Small intestine (tissue), 7 donors: ENCODE measurements at regions not wholly inside any gene's neighbourhood (a gene's known extent, or its start where the extent isn't known, plus 50 kb on each side); places are given as distances from the start of the nearest gene placed in this dataset.
"Not testable (repeated sequence)": the region's sequence is repeated elsewhere in the genome, so short reads cannot be mapped to it uniquely, and the experiment has no call there.

ENCODE experiments used
- DNase-seq, 2 donors: peaks; one replicate each; pipeline versions ENCODE4 v3.0.0 to v3.0.0-alpha.2; 2013
- FAIRE-seq: peaks from 2 replicates; lab custom pipeline; 2012; peaks lifted over from hg19 to GRCh38; lab: Jason Lieb, UNC
- H3K27ac ChIP-seq, 3 donors: one replicate each; pipeline ENCODE4 v1.5.1; 2013; ENCODE audit warnings: low read length in 2 of 3, mild to moderate bottlenecking in 2 of 3, control low read depth in 1 of 3, inconsistent platforms in 1 of 3, low read depth in 1 of 3, moderate library complexity in 1 of 3
- H3K27me3 ChIP-seq, 3 donors: one replicate each; pipeline ENCODE4 v1.6.1; 2013; ENCODE audit warnings: low read length in 3 of 3, inconsistent platforms in 1 of 3; ENCODE audit not compliant: control insufficient read depth in 3 of 3, insufficient read depth in 3 of 3
- H3K36me3 ChIP-seq, 3 donors: one replicate each; pipeline ENCODE4 v1.6.1; 2013; ENCODE audit warnings: low read length in 3 of 3, inconsistent platforms in 1 of 3, low read depth in 1 of 3, mild to moderate bottlenecking in 1 of 3, moderate library complexity in 1 of 3; ENCODE audit not compliant: control insufficient read depth in 3 of 3, insufficient read depth in 2 of 3
- H3K4me1 ChIP-seq, 3 donors: one replicate each; pipeline ENCODE4 v1.6.1; 2013; ENCODE audit warnings: low read length in 2 of 3, inconsistent platforms in 1 of 3, low read depth in 1 of 3, mild to moderate bottlenecking in 1 of 3, moderate library complexity in 1 of 3; ENCODE audit not compliant: control insufficient read depth in 3 of 3, insufficient read depth in 2 of 3
- H3K4me3 ChIP-seq, 3 donors: one replicate each; pipeline ENCODE4 v1.5.1; 2013; ENCODE audit warnings: low read length in 3 of 3, control low read depth in 1 of 3, inconsistent platforms in 1 of 3, low read depth in 1 of 3, mild to moderate bottlenecking in 1 of 3, moderate library complexity in 1 of 3
- H3K9me3 ChIP-seq, 2 donors: one replicate each; pipeline ENCODE4 v1.6.1; 2013; ENCODE audit warnings: low read depth in 1 of 2, low read length in 1 of 2; ENCODE audit not compliant: control insufficient read depth in 2 of 2, insufficient read depth in 1 of 2
- WGBS, 3 donors: extraction: QIAGEN DNeasy Blood & Tissue Kit; methylation state at CpG; one replicate each; pipeline ENCODE4 v1.1.7; 2013; 5-methylcytosine and 5-hydroxymethylcytosine counted together
- donor health status: healthy with polysubstance abuse.
- donor health status: control.
- donor health status: control.
- donor health status: Bipolar disorder and iron deficiency.
- donor health status: healthy.

DNA sequence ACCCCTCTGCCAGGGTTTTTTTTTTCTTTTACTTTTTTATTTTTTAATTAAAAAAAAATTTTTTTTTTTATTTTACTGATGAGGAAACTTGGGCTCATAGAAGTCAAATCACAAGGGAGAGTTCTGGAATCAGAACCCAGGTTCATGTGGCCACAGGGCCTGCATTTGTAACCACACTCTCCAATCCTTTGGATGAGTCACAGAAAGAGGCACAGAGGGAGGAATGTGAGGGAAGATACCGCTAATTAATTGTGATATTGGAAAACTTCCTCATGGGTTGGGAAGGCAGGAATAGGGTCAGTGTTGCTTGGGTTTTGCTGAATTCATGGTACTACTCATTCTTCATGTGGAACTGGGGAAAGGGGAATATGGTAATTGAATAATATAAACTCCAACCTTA, 132.9 kb upstream of the SLC6A11 start:
- no peak for FAIRE-seq
- WGBS, 3 donors: 0% methylated on average over 1 of the region's 1 CpG

DNA sequence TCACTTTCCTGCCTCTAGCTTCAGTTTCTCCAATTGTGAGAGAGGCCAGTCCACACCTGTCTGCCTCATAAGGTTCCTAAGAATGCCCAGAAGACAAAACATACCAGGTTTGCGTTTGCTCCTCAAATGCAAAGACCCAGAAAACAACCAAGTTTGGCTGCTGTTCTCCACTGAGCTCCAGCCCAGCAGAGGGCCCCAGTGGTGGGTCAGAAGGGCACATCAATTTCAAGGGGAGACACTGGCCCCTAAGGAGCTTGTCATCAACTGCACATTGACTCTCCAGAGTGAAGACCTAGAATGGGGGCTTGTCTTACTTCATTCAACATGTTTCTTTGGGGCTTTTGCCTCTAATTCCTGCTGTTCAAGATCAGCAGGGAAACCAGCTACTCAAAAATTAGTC, 127.9 kb upstream of the SLC6A11 start:
- H3K4me3 ChIP-seq: no peak overlapping the region
- no peaks in the 10 kb centered on the region for H3K9me3 ChIP-seq
- DNase-seq (no peak), FAIRE-seq (no peak)
- H3K27me3 ChIP-seq: peaks cover 0 to 2% (median 2%) of the 10 kb centered on the region in 3 donors
- H3K4me1 ChIP-seq: no peaks in the 10 kb centered on the region
- H3K27ac ChIP-seq: no peak overlapping the region
- no peaks in the 10 kb centered on the region for H3K36me3 ChIP-seq
- WGBS, 3 donors: 57 to 62% (median 57%) methylated on average over 1 of the region's 1 CpG

More for the DNA sequence above, 132.9 kb upstream of the SLC6A11 start:
- H3K4me1 ChIP-seq: no peaks in the 10 kb centered on the region
- H3K36me3 ChIP-seq: no peaks in the 10 kb centered on the region
- H3K27me3 ChIP-seq: peaks cover 0 to 2% (median 0%) of the 10 kb centered on the region in 3 donors
- H3K27ac ChIP-seq: no peak overlapping the region
- H3K9me3 ChIP-seq: no peaks in the 10 kb centered on the region
- H3K4me3 ChIP-seq: no peak overlapping the region
- DNase-seq: no peak

DNA sequence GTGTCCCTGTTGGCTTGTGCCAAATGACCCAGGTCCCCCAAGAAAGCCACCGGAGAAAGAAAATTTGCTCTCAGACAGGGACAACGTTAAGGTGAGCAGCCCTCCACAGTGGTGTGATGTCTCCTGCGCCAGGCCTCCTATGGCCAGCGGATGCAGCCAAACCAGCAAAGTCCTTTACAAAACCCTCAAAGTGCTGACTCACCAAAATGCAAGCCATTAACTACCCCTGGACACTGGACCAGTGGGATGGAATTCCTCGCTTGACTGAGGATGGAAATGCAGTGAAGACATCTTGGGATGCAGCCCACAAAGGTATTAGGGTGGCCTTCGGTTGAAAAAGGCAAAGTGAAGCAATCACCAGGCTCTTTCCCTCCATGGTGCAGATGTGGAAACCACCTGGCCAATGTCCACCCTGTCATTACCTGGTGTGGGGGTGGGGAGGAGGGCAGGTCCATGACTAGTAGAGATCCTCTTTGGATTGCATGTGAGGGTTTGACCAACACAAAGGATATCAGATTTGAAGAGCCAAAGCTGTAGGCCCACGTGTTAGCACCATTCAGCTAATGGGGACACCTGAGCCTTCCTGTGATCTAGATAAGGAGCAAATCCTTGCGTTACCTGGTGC, 127.4 kb upstream of the SLC6A11 start:
- Histone ChIP-seq H3K36me3 (no peaks in the 10 kb centered on the region), H3K27ac (no peak overlapping the region), H3K27me3 (peaks cover 0 to 2% (median 2%) of the 10 kb centered on the region in 3 donors), H3K4me3 (no peak overlapping the region), H3K9me3 (no peaks in the 10 kb centered on the region), H3K4me1 (no peaks in the 10 kb centered on the region)
- DNase-seq (no peak), FAIRE-seq (no peak)
- 81 to 84% (median 81%) methylated on average over 8 of the region's 8 CpGs for WGBS, 3 donors

DNA sequence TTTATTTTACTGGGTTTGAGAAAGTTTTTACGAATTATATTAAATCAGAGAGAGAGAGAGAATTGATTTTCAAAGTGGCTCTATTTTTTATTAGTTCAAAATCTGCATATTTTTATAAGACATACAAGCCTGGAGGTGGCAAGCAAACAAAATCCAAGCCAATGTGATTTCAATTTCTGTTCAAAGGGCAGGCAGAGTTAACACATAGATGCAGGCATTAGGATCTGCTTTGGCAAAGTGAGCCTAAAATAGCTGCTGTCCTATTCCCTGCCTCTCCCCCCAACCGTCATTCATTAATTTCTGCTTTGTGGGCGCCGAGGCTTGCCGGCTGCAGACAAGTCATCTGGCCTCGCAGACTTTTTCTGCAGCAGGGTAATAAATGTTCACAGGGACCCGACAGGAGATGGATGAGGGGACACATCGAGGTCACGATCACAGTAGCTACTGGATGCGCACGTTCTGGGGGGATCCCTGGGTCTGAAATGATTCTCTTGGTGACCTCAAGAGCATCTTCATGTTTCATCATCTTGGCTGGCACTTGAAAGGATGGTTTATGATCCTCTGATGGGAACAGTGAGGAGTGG, 123.9 kb upstream of the SLC6A11 start:
- Histone ChIP-seq H3K36me3 (no peaks in the 10 kb centered on the region), H3K4me1 (no peaks in the 10 kb centered on the region), H3K27ac (no peak overlapping the region), H3K4me3 (no peak overlapping the region), H3K27me3 (peaks cover 0 to 2% (median 0%) of the 10 kb centered on the region in 3 donors), H3K9me3 (no peaks in the 10 kb centered on the region)
- DNase-seq (no peak), FAIRE-seq (no peak)
- 54 to 76% (median 57%) methylated on average over 11 of the region's 11 CpGs for WGBS, 3 donors

DNA sequence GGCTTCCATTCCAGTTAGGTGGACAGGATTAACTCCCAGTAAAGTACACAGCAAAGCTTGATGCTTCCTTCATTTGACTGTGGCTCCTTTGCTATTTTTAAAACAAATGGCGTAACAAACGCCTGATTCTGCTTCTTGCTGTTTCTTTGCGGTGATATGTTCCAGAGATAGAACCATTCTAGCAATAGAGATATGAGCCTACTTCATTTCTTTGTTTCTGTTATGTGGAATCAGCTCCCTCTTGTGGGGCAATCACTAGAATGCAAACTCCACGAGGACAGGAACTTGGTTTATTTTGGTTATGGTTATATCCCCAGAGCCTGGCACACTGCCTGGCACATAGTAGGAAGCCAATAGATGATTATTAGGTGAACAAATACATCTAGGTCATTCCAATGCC, 122.6 kb upstream of the SLC6A11 start:
- H3K27me3 ChIP-seq: peaks cover 0 to 2% (median 0%) of the 10 kb centered on the region in 3 donors
- no peaks in the 10 kb centered on the region for H3K9me3 ChIP-seq
- no peak overlapping the region for H3K27ac ChIP-seq
- FAIRE-seq (no peak), DNase-seq (no peak)
- 52 to 61% (median 60%) methylated on average over 4 of the region's 4 CpGs for WGBS, 3 donors
- H3K36me3 ChIP-seq: no peaks in the 10 kb centered on the region
- no peaks in the 10 kb centered on the region for H3K4me1 ChIP-seq
- no peak overlapping the region for H3K4me3 ChIP-seq

DNA sequence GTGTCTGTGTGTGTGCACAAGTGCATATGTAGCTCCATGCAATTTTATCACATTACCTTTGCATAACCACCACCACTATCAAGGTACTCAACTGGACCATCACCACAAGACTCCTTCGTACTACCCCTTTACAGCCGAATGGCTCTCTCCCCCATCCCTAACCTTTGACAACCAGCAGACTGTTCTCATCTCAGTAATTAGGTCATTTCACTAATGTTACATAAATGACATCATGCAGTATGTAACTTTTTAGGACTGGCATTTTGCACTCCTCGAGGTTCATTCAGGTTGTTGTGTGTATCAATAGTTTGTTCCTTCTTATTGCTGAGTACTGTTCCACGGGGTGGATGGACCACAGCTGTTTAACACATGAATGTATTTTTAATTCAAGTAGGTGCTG, 121.8 kb upstream of the SLC6A11 start:
- Histone ChIP-seq H3K36me3 (no peaks in the 10 kb centered on the region), H3K27me3 (peaks cover 0 to 2% (median 2%) of the 10 kb centered on the region in 3 donors), H3K4me1 (no peaks in the 10 kb centered on the region), H3K27ac (no peak overlapping the region), H3K9me3 (no peaks in the 10 kb centered on the region), H3K4me3 (no peak overlapping the region)
- DNase-seq: no peak
- 67 to 74% (median 71%) methylated on average over 4 of the region's 4 CpGs for WGBS, 3 donors
- FAIRE-seq: no peak

DNA sequence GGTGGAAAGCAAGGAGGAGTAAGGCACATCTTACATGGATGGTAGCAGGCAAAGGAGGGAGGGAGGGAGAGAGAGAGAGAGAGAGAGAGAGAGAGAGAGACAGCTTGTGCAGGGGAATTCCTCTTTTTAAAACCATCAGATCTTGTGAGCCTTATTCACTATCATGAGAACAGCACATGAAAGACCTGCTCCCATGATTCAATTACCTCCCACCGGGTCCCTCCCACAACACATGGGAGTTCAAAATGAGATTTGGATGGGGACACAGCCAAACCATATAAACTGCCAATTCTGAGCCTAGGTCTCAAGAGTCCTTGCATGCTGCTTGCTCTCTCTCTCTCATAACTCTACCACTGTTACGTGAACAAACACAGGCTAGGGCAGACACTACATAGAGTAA, 120.8 kb upstream of the SLC6A11 start:
- WGBS, 3 donors: 60 to 62% (median 60%) methylated on average over 2 of the region's 2 CpGs

DNA sequence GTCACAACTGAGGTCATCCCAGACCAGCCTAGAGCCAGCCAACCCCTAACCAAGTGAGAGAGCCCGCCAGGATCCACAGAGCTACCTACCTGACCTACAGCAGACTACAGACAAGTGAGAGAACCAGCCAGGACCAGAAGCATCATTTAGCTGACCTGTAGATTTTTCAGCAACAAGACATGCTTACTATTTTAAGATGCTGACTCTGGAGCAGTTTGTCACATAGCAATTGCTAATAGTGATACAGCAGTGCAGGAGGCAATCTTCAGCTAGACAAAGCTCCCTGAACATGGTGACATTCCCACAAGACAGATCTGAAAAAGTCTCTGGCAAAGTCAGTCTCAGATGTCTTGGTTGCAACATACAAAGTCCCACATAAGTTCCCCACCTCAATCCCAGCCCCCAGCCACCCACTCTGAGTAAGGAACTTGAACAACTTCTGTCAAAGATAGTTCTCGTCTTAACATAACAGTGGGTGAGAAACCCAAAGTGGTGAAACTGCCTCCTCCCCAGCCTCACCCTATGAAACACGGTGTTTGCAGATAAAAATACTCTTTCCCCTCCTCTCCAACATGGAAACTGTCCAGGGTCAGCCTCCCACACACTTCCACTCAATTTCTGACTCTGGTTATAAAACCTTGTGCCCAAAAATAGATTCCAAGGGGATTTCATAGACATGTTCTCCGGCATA, 120.3 kb upstream of the SLC6A11 start:
- no peaks in the 10 kb centered on the region for H3K36me3 ChIP-seq
- H3K27me3 ChIP-seq: peaks cover 0 to 2% (median 2%) of the 10 kb centered on the region in 3 donors
- H3K27ac ChIP-seq: no peak overlapping the region
- no peaks in the 10 kb centered on the region for H3K9me3 ChIP-seq
- H3K4me3 ChIP-seq: no peak overlapping the region
- no peak for FAIRE-seq
- H3K4me1 ChIP-seq: no peaks in the 10 kb centered on the region
- no peak for DNase-seq
- 56 to 59% (median 56%) methylated on average over 4 of the region's 4 CpGs for WGBS, 3 donors

More for the DNA sequence above, 120.8 kb upstream of the SLC6A11 start:
- H3K9me3 ChIP-seq, H3K27ac ChIP-seq, FAIRE-seq, H3K36me3 ChIP-seq, H3K27me3 ChIP-seq, DNase-seq, H3K4me1 ChIP-seq, H3K4me3 ChIP-seq: not testable (repeated sequence)
